ENCODE measurements at regions not wholly inside any gene's neighbourhood (a gene's known extent, or its start where the extent isn't known, plus 50 kb on each side); places are given as distances from the start of the nearest gene placed in this dataset.
"Not testable (repeated sequence)": the region's sequence is repeated elsewhere in the genome, so short reads cannot be mapped to it uniquely, and the experiment has no call there.

DNA sequence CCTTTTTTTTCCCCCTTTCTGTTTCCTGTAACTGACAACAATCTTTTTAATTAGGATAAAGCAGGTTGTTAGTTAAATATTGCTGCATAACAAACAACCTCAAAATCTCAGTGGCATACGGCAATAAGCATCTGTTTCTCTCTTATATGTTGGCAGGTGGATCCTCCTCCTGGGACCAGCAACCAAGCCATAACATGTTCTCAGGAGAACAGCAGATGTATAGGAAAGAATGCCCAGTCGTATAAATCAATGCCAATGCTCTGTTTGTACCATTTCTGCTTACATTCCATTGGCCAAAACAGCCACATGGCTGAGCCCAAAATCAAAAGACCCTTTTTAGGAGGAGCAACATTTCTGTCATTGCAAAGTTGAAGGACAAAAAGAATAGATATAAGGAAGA, 445.7 kb downstream of the AASDHPPT start:
- no peak for DNase-seq (ENCODE audit: extremely low read depth, low read depth)
- TF ChIP-seq, protein P1, sequence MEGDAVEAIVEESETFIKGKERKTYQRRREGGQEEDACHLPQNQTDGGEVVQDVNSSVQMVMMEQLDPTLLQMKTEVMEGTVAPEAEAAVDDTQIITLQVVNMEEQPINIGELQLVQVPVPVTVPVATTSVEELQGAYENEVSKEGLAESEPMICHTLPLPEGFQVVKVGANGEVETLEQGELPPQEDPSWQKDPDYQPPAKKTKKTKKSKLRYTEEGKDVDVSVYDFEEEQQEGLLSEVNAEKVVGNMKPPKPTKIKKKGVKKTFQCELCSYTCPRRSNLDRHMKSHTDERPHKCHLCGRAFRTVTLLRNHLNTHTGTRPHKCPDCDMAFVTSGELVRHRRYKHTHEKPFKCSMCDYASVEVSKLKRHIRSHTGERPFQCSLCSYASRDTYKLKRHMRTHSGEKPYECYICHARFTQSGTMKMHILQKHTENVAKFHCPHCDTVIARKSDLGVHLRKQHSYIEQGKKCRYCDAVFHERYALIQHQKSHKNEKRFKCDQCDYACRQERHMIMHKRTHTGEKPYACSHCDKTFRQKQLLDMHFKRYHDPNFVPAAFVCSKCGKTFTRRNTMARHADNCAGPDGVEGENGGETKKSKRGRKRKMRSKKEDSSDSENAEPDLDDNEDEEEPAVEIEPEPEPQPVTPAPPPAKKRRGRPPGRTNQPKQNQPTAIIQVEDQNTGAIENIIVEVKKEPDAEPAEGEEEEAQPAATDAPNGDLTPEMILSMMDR (IDR thresholded peaks at IDR 0.05; ENCODE audit: low read depth, low read length) = no peak

DNA sequence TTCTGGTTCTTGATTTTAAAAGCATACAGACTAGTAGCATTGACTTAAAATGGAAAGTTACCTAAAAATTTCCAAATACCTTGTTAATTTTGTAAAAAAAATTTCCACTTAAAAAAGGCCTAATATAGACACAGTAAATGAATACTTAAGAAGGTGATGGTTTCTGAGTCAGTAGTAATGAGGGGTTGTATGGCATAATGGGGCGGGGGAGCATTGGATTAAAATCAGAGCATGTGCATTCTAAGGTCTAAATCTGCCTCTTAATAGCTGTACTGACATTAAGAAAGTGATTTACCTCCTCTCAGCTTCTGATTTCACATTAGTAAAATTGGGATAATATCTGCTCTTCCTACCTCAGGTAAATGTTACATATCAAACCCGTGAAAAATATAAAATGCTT, 446.5 kb downstream of the AASDHPPT start:
- no peak for DNase-seq (ENCODE audit: extremely low read depth, low read depth)
- TF ChIP-seq, protein P1 (IDR thresholded peaks at IDR 0.05; ENCODE audit: low read depth, low read length) = no peak

DNA sequence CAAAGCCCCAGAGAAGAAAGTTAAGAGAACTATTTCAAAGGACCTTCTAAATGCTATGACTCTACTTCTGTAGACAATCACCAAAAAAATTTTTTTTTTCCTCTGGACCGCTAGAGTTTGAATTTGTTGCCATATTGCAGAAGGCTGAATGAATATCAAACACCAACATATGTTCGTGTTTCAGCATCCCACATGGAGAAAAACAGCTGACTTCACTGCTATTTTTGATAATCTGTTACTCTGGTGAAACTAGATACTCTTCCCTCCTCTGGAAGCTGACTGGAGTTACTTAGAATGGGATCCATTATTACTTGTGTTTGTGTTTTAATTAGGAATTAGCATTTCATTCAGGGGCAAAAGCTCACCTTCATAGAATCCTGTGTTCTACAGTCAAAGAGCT, 447.0 kb downstream of the AASDHPPT start:
- TF ChIP-seq, protein P1 (IDR thresholded peaks at IDR 0.05; ENCODE audit: low read depth, low read length) = no peak
- no peak for DNase-seq (ENCODE audit: extremely low read depth, low read depth)

DNA sequence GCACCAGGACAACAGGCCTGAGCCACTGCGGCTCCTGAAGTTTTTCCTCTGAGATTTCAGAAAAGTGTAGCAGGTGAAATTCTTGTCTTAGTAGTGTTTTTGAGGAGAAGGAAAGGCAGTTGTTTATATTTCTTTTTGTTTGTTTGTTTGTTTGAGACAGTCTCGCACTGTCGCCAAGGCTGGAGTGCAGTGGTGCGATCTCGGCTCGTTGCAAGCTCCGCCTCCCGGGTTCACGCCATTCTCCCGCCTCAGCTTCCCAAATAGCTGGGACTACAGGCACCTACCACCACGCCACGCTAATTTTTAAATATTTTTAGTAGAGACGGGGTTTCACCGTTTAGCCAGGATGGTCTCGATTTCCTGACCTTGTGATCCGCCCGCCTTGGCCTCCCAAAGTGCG, 454.2 kb downstream of the AASDHPPT start:
- DNase-seq (ENCODE audit: extremely low read depth, low read depth) = not testable (repeated sequence)

DNA sequence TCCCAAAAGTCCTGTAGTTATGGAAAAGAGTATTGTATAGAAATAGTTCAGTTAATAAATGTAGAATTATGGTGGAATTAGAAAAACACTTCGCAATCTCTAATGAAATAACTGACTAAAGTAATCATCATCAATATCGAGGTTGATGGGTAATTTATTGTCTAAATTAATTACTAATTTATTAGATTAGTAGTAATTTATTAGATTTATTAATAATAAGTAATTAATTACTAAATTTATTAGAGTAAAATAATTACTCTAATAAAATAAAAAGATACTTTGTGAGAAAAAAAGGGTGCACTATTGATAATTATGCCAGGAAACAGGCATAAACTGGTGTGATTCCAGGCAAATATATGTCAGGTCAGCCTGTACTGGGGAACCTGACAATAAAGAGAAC, 455.6 kb downstream of the AASDHPPT start:
- TF ChIP-seq, protein P1 (IDR thresholded peaks at IDR 0.05; ENCODE audit: low read depth, low read length) = no peak
- no peak for DNase-seq (ENCODE audit: extremely low read depth, low read depth)

DNA sequence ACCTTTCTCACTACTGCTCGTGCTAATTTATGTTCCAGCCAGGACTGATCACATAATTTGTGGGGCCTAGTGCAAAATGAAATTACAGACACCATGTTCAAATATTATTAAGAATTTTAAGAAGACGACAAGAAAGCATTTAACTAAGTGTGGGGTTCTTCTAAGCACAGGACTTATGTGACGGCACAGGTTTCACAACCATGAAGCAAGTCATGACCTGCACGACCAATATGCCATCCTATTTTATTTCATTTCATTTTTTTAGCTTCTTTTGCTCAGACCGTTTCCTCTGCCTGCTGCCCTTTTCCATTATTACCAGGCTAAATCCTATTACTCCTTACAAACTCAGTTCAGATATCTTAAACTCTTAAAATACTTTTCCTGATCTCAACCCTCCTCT, 462.5 kb downstream of the AASDHPPT start:
- TF ChIP-seq, protein P1 (IDR thresholded peaks at IDR 0.05; ENCODE audit: low read depth, low read length) = no peak
- DNase-seq (ENCODE audit: extremely low read depth, low read depth) = no peak

DNA sequence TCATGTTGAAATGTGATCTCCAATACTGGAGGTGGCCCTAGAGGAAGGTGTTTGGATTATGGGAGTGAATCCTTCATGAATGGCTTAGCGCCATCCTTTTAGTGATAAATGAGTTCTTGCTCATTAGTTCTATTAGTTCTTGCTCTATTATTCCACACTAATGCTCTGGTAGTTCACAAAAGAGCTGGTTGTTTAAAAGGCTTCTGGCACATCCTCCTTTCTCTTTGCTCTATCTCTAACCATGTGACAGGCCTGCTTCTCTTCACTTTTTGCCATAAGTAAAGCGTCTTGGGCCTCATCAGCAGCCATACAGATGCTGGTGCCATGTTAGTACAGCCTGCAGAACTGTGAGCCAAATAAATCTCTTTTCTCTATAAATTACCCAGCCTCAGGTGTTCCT, 469.9 kb downstream of the GUCY1A2 start:
- TF ChIP-seq, protein P1 (IDR thresholded peaks at IDR 0.05; ENCODE audit: low read depth, low read length) = no peak
- DNase-seq (ENCODE audit: extremely low read depth, low read depth) = no peak

DNA sequence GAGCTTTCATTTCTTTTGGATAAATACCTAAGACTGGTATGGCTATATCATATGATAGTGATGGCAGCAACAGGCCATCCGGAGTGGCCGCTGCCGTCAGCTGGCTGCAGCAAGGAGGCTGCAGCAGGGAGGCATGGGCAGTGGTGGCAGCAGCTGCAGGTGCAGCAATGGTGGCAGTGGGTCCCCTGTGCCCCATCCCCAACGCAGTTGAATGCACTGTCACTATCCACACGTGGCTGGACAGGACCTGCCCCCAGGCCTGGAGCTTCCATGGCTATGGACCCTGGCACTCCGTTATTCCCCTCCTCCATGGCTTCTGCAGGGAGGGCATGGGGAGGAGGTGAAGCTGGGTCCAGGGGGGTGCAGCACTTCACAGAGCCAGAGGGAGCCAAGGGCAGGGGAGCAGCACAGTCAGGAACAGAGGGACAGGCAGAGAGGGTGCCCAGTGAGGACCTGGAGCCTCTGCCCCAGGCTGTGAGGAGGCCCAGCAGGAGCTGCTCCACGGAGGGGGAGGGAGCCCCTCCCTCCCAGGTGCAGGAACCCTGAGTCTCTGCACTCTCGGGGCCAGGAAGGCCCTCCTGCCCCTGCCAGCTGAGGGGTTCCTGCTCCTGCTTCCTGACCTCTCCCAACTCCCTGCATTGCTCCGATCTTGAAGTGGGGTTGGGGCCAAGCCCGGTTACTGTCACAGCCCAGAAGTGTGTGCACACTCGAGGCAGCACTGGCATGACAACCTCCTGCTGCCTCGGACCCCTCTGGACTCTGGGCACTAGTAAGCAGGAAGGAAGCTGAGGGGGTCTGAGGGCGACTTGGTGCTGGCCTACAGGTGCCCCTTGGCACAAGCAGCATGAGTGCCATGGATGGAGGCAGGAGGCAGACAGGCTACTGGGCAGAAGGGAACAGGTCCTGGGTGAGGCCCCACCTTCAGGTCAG, 466.3 kb downstream of the GUCY1A2 start:
- TF ChIP-seq, protein P1 (IDR thresholded peaks at IDR 0.05; ENCODE audit: low read depth, low read length) = no peak
- DNase-seq (ENCODE audit: extremely low read depth, low read depth) = no peak
